ENCODE measurements at regions not wholly inside any gene's neighbourhood (a gene's known extent, or its start where the extent isn't known, plus 50 kb on each side); places are given as distances from the start of the nearest gene placed in this dataset.

DNA sequence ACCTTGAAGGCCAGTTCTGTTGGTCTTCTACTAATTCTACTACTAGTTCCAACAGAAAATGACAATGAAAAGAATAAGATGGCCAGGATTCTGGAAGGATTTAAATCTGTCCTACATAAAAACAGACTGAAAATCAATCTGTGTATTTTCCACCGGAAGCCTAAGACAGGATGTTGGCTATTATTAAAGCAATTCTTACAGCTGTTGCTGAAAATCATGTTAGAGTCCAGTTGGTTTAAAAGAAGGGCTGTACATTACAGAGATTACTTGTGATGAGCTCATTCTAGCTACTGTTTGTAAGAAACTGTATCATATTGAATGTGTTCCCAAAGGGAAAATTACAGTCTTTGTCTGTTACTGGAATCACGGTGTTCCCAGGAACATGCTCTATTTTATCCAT lies 54.8 kb upstream of the MAGEB16 start:
- no peak for DNase-seq (ENCODE audit: low spot score)
- CTCF ChIA-PET: no interaction called here
- no peaks in the 10 kb centered on the region for H3K9me3 ChIP-seq (ENCODE audit: low read depth, low read length, poor library complexity, severe bottlenecking)
- H3K36me3 ChIP-seq (ENCODE audit: insufficient read depth, low read length, poor library complexity, severe bottlenecking): no peaks in the 10 kb centered on the region
- no peak overlapping the region for H3K27ac ChIP-seq (ENCODE audit: low read depth, low read length, poor library complexity, severe bottlenecking)
- H3K4me3 ChIP-seq (ENCODE audit: low read depth, low read length, poor library complexity, severe bottlenecking): no peak overlapping the region
- H3K27me3 ChIP-seq (replicated peaks; ENCODE audit: insufficient read depth, low read depth, low read length, poor library complexity): no peaks in the 10 kb centered on the region
- TF ChIP-seq, protein P1, sequence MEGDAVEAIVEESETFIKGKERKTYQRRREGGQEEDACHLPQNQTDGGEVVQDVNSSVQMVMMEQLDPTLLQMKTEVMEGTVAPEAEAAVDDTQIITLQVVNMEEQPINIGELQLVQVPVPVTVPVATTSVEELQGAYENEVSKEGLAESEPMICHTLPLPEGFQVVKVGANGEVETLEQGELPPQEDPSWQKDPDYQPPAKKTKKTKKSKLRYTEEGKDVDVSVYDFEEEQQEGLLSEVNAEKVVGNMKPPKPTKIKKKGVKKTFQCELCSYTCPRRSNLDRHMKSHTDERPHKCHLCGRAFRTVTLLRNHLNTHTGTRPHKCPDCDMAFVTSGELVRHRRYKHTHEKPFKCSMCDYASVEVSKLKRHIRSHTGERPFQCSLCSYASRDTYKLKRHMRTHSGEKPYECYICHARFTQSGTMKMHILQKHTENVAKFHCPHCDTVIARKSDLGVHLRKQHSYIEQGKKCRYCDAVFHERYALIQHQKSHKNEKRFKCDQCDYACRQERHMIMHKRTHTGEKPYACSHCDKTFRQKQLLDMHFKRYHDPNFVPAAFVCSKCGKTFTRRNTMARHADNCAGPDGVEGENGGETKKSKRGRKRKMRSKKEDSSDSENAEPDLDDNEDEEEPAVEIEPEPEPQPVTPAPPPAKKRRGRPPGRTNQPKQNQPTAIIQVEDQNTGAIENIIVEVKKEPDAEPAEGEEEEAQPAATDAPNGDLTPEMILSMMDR (conservative IDR thresholded peaks at IDR 0.05; ENCODE audit: low read depth, low read length): no peak
- TF ChIP-seq EZH2 (IDR thresholded peaks at IDR 0.05; ENCODE audit: borderline replicate concordance, low read depth, low read length, poor library complexity, severe bottlenecking): no peak
- no peaks in the 10 kb centered on the region for H3K4me1 ChIP-seq (ENCODE audit: insufficient read depth, low read length, poor library complexity, severe bottlenecking)
- BruUV-seq (replicated peaks): no TSS peak
- POLR2A ChIA-PET (ENCODE audit: low non-redundant PET): no interaction called here
- intact Hi-C loops (cut with micrococcal nuclease; ENCODE audit: unreplicated experiment): loop anchor here (10.0 kb wide), 1 partner anchor 819 kb away; no protein-coding TSS in a partner anchor
